Transverse colon (tissue), 3 donors: ENCODE measurements at regions not wholly inside any gene's neighbourhood (a gene's known extent, or its start where the extent isn't known, plus 50 kb on each side); places are given as distances from the start of the nearest gene placed in this dataset.

Experiments
- POLR2A ChIP-seq: fragments of 450-650 bp; IDR thresholded peaks from one replicate; pipeline ENCODE4 v1.6.1; 2016; ENCODE audit warnings: antibody characterized with exemption, mild to moderate bottlenecking, moderate library complexity
- TF ChIP-seq, protein P1 (sequence below), 5 experiments: fragments of 200-600 bp in 3 of 5; fragments of 450-650 bp in 2 of 5; sonication (generic) in 3 of 5; IDR thresholded peaks; 1 replicate in 2 of 5; 2 replicates in 3 of 5; pipeline ENCODE4 v1.5.1; 2016 to 2017; ENCODE audit warnings: antibody characterized with exemption in 5 of 5, inconsistent platforms in 3 of 5, mild to moderate bottlenecking in 2 of 5, moderate library complexity in 1 of 5

DNA sequence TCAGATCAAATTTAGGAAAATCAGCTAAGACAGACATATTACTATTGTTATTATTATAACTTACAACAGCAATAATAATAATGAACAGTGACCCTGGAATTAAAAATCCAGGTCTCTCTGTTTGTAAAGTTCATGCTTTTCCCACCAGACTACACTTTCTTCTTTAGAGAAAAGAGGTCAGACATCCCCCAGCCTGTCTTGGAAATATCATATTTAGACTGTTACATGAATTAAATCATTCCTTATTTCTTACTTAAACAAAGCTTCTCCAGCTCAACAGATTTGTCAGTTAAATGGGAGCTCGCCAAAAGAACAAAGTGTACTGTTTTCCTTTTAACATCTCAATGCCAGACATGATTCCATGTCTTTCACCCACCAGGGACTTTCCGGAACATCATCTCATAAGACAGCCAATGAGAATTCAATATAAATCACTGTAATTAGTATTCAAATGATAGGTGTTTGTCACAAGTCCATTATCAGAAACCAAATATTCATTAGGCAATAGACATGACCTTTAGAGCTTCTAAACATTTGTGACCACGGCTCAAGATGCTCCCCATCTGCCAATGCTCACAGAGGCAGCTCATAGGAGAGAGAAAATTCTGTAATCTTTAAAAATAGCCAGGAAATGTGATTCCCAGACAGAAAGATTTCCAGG is 351.9 kb downstream of the ENC1 start:
- TF ChIP-seq, protein P1, sequence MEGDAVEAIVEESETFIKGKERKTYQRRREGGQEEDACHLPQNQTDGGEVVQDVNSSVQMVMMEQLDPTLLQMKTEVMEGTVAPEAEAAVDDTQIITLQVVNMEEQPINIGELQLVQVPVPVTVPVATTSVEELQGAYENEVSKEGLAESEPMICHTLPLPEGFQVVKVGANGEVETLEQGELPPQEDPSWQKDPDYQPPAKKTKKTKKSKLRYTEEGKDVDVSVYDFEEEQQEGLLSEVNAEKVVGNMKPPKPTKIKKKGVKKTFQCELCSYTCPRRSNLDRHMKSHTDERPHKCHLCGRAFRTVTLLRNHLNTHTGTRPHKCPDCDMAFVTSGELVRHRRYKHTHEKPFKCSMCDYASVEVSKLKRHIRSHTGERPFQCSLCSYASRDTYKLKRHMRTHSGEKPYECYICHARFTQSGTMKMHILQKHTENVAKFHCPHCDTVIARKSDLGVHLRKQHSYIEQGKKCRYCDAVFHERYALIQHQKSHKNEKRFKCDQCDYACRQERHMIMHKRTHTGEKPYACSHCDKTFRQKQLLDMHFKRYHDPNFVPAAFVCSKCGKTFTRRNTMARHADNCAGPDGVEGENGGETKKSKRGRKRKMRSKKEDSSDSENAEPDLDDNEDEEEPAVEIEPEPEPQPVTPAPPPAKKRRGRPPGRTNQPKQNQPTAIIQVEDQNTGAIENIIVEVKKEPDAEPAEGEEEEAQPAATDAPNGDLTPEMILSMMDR (IDR thresholded peaks at IDR 0.05), result no peak
- no peak for TF ChIP-seq POLR2A
